ENCODE measurements at regions not wholly inside any gene's neighbourhood (a gene's known extent, or its start where the extent isn't known, plus 50 kb on each side); places are given as distances from the start of the nearest gene placed in this dataset.
A peak's percentile ranks its signal among the peaks of the same experiment; 100 is the strongest.
"Not testable (repeated sequence)": the region's sequence is repeated elsewhere in the genome, so short reads cannot be mapped to it uniquely, and the experiment has no call there.

DNA sequence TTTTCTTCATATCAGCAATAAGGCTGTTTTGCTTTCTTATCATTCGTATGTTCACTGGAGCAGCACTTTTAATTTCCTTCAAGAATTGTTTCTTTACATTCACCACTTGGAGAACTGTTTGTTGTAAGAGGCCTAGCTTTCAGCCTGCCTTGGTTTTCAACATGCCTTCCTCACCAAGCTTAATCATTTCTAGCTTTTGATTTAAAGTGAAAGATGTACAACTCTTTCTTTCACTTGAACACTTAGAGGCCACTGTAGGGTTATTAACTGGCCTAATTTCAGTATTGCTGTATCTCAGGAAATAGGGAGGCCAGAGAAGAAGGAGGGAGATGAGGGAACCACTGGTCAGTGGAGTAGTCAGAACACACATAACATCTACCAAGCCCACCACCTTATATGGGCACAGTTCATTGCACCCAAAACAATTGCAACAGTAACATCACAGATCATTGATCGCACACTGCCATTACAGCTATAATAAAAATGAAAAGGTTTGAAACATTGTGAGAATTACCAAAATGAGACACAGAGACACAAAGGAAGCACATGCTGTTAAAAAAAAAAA, 181.4 kb upstream of the TUBA3C start:
- H3K27ac ChIP-seq, result no peak overlapping the region
- no peaks in the 10 kb centered on the region for H3K9me3 ChIP-seq
- TF ChIP-seq, protein P1, sequence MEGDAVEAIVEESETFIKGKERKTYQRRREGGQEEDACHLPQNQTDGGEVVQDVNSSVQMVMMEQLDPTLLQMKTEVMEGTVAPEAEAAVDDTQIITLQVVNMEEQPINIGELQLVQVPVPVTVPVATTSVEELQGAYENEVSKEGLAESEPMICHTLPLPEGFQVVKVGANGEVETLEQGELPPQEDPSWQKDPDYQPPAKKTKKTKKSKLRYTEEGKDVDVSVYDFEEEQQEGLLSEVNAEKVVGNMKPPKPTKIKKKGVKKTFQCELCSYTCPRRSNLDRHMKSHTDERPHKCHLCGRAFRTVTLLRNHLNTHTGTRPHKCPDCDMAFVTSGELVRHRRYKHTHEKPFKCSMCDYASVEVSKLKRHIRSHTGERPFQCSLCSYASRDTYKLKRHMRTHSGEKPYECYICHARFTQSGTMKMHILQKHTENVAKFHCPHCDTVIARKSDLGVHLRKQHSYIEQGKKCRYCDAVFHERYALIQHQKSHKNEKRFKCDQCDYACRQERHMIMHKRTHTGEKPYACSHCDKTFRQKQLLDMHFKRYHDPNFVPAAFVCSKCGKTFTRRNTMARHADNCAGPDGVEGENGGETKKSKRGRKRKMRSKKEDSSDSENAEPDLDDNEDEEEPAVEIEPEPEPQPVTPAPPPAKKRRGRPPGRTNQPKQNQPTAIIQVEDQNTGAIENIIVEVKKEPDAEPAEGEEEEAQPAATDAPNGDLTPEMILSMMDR (IDR thresholded peaks at IDR 0.05), result no peak
- TF ChIP-seq POLR2A (IDR thresholded peaks at IDR 0.05) (no peak), POLR2AphosphoS5 (IDR thresholded peaks at IDR 0.05) (no peak), EP300 (IDR thresholded peaks at IDR 0.05) (no peak)
- no peak overlapping the region for H3K4me3 ChIP-seq
- H3K36me3 ChIP-seq, result no peaks in the 10 kb centered on the region
- no peaks in the 10 kb centered on the region for H3K27me3 ChIP-seq
- DNase-seq (no peak), ATAC-seq (ENCODE audit: low FRiP score in 2 of 2) (no peak)
- H3K4me1 ChIP-seq, result no peaks in the 10 kb centered on the region
- 32 to 40% methylated on average over 2 of the region's 2 CpGs for WGBS, 2 donors

DNA sequence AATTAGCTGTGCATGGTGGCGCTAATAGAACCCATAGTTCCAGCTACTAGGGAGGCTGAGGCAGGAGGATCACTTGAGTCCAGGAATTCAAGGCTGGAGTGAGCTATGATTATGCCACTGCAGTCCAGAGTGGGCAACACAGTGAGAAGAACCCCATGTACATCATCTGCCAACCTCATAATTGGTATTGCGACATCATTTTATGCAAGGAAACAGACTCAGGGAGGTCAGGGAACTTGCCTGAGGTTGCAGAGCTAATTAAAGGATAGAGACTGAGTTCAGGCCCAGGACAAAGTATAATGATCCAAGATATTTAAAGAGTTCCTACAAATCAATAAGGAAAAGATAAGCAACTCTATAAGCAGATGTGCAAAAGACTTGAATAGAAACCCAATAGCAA, 178.1 kb upstream of the TUBA3C start:
- DNase-seq; H3K4me3 ChIP-seq; H3K9me3 ChIP-seq; H3K27ac ChIP-seq; ATAC-seq (ENCODE audit: low FRiP score in 2 of 2); H3K36me3 ChIP-seq; H3K27me3 ChIP-seq; H3K4me1 ChIP-seq: not testable (repeated sequence)
- WGBS, 2 donors, result 96 to 97% methylated on average over 2 of the region's 2 CpGs

DNA sequence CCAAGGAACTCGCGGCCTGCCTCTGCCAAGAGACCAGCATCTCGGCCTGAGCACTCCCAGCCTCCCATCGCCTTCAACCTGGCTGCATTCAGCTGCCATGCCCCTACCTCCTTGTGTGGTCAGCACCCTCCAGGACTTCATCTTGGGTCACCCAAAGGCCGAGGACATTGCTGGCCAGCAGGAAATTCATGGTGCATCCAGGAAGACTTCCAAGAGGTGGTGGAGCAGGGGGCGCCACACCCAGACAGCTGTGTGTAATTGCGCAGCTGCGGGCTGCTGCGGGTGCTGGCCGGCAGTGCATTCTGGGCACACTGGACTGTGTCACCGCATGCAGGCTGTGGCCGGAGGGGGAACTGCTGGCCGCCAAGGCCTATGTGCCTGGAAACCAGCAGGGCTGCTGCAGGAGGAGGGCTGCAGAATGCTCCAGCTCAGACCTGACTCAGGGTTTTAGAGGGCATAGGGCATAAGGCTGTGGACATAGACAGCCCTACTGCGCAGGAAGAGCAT, 164.3 kb upstream of the TUBA3C start:
- Histone ChIP-seq H3K4me3 (no peak overlapping the region), H3K9me3 (no peaks in the 10 kb centered on the region), H3K36me3 (no peaks in the 10 kb centered on the region), H3K27me3 (no peaks in the 10 kb centered on the region), H3K4me1 (no peaks in the 10 kb centered on the region), H3K27ac (no peak overlapping the region)
- TF ChIP-seq POLR2A (IDR thresholded peaks at IDR 0.05) (no peak), POLR2AphosphoS5 (IDR thresholded peaks at IDR 0.05) (no peak), EP300 (IDR thresholded peaks at IDR 0.05) (no peak)
- TF ChIP-seq, protein P1 (IDR thresholded peaks at IDR 0.05), result no peak
- DNase-seq (peak in 1 of 2 donors; percentile 51), ATAC-seq (ENCODE audit: low FRiP score in 2 of 2) (peak; percentile 8 to 30)
- 87 to 100% methylated on average over 2 to 14 of the region's 14 CpGs for WGBS, 2 donors

DNA sequence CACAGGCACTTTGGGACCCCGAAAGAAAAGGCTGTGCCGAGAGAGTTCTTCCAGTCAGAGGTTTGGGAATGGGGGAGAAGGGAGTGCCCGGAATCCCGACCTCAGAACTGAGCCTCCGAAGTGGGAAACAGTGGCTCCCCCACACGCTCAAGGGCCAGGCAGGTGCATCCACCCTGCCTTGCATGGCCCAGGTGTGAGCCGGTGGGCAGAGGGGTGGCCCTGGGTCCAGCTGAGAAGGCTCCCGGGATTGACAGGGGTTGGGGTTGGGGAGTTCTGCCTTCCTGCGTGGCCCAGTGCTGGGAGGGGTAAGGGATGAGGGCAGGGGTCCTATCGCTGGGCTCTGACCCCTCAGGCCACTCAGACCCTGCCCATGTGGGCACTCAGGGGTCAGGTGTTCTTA, 163.5 kb upstream of the TUBA3C start:
- 40 to 52% methylated on average over 1 to 9 of the region's 10 CpGs for WGBS, 2 donors
- ATAC-seq (ENCODE audit: low FRiP score in 2 of 2), result peak in 1 of 2 donors; percentile 38

DNA sequence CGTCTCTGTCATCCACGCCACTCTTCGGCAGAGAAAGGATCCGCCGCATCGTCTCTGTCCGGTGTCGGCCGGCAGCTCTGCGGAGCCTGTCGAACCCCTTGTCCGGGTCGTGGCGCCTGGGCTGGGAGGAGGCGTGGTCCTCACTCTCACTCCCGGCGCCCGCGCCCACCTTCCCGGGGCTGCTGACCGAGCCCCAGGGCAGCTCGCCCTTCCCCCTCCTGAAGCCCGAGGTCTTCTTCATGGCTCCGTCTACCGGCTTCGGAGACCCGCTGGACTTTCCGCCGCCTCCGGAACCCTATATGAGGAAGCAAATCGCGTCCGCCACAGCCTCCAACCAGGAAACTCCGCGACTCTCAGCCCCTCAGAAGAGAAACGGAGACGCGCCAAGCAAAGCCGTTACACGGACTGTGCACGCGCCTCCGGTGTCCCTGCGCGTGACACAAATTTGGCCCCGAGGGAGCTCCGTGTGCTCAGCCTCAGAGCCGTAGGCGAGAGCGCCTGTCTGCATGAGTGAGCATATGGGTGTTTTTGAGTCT, 163.0 kb upstream of the TUBA3C start:
- H3K36me3 ChIP-seq, H3K4me1 ChIP-seq, H3K9me3 ChIP-seq, H3K27ac ChIP-seq, H3K27me3 ChIP-seq: not testable (repeated sequence)
- peak overlapping the region in 3 of 4 donors; percentile 24 to 40 (median 25) for H3K4me3 ChIP-seq
- peak in 1 of 2 donors; percentile 69 for ATAC-seq (ENCODE audit: low FRiP score in 2 of 2)
- DNase-seq, result peak in 1 of 2 donors; percentile 83
- WGBS, 2 donors, result 7 to 16% methylated on average over 15 to 22 of the region's 50 CpGs

More for the DNA sequence above, 163.5 kb upstream of the TUBA3C start:
- TF ChIP-seq, protein P1 (IDR thresholded peaks at IDR 0.05), result no peak
- TF ChIP-seq EP300 (IDR thresholded peaks at IDR 0.05) (no peak), POLR2A (IDR thresholded peaks at IDR 0.05) (no peak), POLR2AphosphoS5 (IDR thresholded peaks at IDR 0.05) (no peak)
- Histone ChIP-seq H3K4me1 (no peaks in the 10 kb centered on the region), H3K27ac (no peak overlapping the region), H3K9me3 (no peaks in the 10 kb centered on the region), H3K36me3 (no peaks in the 10 kb centered on the region), H3K4me3 (peak overlapping the region in 1 of 4 donors; percentile 40), H3K27me3 (no peaks in the 10 kb centered on the region)
- DNase-seq, result peak in 1 of 2 donors; percentile 47

DNA sequence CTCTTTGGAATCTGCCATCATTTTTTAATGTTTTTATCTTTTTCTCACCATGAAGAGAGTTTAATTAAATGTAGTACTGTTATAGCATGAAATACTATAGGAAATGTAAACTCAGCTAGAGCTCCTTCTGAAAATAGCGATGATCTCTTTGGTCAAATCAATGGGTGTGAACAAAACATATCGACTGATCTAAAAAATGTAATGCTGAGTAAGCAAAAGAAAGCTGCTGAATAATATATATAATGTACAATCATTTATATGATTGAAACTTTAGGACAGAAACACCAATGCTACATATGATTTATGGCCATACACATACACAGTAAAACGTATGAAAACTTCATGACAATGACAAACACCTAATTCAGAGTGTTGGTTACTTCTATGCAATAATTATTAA, 150.8 kb upstream of the TUBA3C start:
- Histone ChIP-seq H3K9me3 (no peaks in the 10 kb centered on the region), H3K4me3 (no peak overlapping the region), H3K36me3 (no peaks in the 10 kb centered on the region), H3K27me3 (no peaks in the 10 kb centered on the region), H3K4me1 (no peaks in the 10 kb centered on the region), H3K27ac (no peak overlapping the region)
- TF ChIP-seq POLR2AphosphoS5 (IDR thresholded peaks at IDR 0.05), result no peak
- no peak for TF ChIP-seq POLR2A (IDR thresholded peaks at IDR 0.05)
- no peak for TF ChIP-seq EP300 (IDR thresholded peaks at IDR 0.05)
- TF ChIP-seq, protein P1 (IDR thresholded peaks at IDR 0.05), result no peak
- ATAC-seq (ENCODE audit: low FRiP score in 2 of 2) (no peak), DNase-seq (no peak)
- 52 to 64% methylated on average over 3 of the region's 3 CpGs for WGBS, 2 donors

Measured in upper lobe of left lung (tissue), 6 donors.